GM18520 (cell line): ENCODE measurements at regions not wholly inside any gene's neighbourhood (a gene's known extent, or its start where the extent isn't known, plus 50 kb on each side); places are given as distances from the start of the nearest gene placed in this dataset.

Experiments
- ATAC-seq: cut with Tn5 transposase; IDR thresholded peaks from one replicate; pipeline ENCODE4 v1.9.1; 2021; ENCODE audit not compliant: unreplicated experiment

DNA sequence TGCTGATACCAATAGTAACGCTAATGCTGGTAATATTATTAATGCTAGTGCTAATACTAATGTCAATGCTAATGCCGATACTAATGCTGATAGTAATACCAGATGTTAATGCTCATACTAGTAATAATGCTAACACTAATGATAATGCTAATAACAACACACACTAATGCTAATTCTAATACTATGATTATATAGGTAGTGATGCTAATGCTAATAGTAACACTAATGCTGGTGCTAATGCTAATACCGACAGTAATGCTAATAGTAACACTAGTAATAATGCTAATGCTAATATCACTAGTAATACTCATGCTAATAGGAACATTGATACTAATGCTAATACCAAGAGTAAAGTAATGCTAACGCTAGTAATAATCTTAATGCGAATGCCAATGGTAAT, 406.4 kb upstream of the RNF32 start:
- no peak for ATAC-seq

DNA sequence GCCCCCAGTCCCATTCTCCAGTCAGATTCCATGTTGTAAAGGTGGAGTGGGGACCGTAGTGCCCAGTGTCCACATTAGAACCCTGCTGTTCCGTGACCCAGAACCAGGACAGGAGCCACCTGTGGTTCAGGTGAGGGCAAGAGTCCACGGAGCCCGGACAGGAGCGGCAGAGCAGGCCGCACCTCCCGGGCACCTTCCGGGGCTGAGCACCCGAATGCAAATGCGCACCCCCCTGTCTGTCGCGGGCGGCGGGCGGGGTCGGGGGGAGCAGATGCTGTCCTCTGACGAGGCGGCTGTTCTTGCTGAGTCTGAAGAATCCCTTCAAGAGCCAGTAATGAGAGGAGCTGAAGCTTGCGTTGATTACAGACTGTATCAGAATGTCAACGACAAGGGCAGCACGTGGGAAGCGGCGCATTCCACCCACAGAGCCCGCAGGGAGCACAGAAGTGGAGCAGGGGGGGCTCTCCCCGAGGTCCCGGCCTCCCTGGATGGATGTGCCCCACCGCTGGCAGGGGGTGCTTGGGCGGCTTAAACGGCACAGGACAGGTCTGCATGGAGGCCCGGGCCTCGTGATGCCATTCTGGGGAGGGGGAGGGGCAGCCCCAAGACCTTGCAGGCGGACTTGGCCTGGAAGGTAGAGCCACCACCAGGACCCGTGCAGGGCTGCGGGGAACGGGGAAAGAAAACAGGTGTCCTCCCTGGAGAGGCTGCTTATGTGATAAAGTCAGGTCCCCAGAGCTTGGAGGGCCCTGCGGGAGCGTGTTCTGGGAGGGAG, 407.5 kb upstream of the RNF32 start:
- ATAC-seq, result no peak

DNA sequence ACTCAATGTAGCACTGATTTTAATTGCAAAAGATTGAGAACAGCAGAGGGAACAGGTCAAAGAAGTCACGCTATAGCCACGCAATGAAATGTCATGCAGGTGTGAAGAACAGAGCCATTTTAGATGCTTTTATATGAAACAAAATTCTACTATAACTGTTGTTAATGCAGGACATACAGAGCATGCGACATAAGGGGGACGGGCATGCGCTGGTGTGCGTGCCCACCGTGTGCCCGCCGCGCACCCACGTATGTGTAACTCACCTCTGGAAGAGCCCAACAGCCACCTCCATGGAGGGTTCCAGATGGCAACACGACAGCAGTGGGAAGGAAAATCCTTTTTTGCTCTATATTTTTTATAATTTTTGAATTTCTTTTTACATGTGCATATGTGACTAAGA, 410.0 kb upstream of the RNF32 start:
- no peak for ATAC-seq

GRCh38 chr7:156224833-156225225, 412.6 kb upstream of the SHH start:
- ATAC-seq, result no peak

DNA sequence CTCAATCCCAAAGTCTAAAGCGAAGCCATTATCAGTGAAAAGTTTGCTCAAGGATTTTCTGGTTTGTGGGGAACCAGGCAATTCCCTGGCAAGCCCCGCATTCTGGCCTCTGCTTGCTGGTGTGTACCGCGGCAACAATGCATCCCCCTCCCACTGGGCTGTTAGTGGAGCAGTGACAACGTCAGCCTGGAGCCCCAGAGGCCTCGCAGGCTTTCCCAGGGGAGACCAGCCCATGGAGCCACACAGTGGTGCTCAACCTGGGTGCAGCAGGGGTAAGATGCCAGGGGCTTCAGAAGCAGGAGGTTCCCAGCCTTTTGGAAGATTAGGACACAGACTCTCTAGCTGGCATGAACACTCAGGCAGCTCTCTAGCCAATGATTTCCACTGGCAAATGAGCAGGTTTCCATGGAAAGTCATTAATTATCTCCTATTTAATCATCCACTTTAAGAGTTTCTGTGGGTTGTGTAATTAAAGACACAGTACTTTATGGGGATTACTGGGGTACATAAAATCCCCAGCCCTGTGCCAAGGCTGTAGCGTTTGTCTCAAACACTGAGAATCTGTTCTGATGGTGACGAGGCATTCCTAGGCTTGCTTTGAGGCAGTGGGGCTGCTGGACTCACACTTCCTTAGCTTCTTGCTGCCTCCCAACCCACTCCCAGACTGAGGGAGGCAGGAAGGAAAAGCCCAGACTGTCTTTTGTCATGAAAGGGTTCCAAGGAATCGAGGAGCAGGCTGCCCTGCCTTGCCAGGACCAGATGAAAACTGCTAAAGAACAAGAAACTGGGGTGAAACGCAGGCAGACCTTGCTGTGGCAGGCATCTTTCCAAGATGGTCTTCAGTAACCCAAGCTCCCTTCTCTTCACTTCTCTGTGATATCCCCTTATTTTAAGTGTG, 411.9 kb upstream of the SHH start:
- no peak for ATAC-seq

GRCh38 chr7:156222611-156223010, 410.3 kb upstream of the SHH start:
- no peak for ATAC-seq

- no peak for ATAC-seq
Observed at GRCh38 chr7:156222151-156222550, 409.9 kb upstream of the SHH start.

DNA sequence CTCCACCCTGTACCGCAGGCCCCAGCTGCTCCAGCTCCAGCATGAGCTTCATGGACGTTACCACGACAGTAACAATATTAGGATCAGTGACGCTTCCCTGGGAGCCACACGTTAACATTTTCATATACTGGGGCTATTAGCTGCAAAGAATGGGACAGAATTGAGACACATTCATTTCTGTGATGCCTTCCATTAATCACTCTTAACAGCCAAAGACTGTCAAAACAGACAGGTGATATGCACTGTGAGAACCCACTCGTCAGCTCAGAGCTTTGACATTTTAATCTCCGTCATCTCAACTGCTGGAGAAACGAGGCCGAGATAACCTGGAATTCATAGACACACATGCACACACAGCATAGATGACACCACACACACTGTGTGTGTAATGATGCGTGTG, 408.4 kb upstream of the SHH start:
- ATAC-seq, result no peak

DNA sequence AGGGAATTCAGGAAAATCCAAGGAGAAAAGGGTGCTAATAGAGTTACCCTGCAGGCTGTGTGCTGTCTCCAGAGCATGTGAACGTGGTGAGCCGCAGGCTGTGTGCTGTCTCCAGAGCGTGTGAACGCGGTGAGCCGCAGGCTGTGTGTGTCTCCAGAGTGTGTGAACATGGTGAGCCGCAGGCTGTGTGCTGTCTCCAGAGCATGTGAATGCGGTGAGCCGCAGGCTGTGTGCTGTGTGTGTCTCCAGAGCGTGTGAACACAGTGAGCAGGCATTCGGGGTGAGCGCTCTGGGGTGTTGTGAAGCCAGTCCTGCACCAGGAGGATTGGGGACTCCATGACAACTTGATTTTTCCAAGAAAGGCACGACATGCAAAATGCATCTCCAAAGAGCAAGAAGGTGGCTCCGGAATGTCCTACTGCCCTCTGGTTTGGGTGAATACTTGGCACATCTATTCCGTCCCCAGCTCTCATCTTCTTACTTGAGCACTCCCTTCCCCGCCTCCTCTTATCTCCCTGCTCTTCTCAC, 407.9 kb upstream of the SHH start:
- no peak for ATAC-seq

- ATAC-seq, result no peak
Observed at GRCh38 chr7:156219307-156220077, 407.2 kb upstream of the SHH start.

DNA sequence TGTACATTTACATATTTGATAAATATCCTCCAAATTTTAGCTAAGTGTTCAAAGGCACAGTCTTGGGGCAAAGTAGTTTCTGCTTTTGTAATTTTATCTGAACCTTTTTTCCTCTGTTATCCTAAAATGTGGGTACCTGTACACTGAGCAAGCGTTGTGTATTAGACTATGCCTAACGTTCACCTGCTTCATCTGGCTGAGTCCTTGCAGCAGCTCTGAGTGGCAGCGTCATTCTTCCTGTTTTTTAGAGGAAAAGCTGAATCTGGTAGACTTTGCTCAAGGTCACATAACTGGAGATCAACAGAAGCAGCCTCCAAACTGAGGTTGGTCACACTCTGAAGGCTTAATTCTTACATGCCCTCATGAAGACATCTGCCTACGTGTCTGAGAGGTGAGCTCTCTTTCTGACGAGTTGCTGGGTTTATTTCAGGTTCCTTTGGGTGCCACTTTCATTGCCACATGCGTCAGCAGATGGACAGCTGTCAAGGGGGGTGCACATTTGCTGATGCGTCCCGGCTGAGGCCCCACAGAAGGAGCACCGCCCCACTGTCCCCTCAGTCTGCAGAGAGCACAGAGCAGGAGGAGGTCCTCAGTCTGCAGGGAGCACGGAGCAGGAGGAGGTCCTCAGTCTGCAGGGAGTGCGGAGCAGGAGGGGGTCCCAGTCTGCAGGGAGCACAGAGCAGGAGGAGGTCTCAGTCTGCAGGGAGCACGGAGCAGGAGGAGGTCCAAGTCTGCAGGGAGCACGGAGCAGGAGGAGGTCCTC, 406.5 kb upstream of the SHH start:
- ATAC-seq, result no peak

- ATAC-seq, result no peak
Observed at GRCh38 chr7:156217803-156218202, 405.5 kb upstream of the SHH start.

GRCh38 chr7:156209087-156209486, 396.8 kb upstream of the SHH start:
- ATAC-seq, result no peak

- no peak for ATAC-seq
Observed at GRCh38 chr7:156207306-156207705, 395.0 kb upstream of the SHH start.

DNA sequence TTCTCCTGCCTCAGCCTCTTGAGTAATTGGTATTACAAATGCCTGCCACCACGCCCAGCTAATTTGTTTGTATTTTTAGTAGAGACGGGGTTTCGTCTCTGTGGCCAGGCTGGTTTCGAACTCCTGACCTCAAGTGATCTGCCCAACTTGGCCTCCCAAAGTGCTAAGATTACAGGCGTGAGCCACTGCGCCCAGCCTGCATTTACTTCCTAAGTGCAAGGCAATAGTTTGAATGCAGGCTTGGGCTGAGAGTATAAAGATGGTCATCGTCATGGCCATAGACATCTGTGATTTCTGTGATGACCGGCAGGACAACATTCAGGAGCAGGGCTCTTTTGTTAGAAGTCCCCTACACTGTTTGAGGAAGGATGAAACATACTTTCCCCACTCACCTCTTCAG, 393.9 kb upstream of the SHH start:
- no peak for ATAC-seq

DNA sequence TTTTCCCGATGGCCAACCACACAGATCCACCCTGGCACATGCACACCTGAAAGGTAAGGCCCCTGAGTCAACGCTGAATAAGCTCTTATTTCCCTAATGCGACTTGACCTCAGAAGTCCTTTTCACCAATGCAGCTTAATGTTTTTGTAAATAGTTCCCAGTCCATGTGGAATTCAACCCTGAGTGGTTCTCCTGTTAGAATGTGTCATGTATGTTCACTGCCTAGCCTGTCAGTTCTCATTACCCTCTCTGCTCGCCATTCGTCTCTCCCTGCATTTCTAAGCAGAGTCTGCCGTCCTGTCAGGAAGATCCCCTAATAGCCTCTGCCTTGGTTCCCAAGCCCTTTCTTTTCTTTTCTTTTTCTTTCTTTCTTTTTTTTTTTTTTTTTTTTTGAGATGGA, 392.6 kb upstream of the SHH start:
- ATAC-seq, result no peak

- ATAC-seq, result no peak
Observed at GRCh38 chr7:156203923-156204322, 391.7 kb upstream of the SHH start.

DNA sequence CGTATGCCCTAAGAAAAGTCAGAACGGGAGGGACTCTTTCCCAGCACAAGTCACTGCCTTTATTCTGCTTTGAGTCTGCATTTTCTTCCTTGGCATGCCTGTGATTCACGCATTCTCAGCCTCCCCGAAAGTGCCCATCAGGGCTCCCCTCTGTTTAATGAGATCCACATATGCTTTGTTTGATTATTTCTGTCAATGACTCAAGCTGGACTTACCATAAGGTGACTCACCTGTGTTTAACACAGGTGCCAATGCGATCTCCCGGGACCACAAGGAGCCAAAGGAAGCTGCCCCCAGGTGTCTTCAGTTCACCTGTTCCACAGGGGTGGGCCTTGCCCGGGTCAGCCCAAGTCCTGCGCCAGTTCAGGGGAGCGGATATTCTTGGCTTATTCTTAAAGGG, 386.0 kb upstream of the SHH start:
- ATAC-seq, result no peak

DNA sequence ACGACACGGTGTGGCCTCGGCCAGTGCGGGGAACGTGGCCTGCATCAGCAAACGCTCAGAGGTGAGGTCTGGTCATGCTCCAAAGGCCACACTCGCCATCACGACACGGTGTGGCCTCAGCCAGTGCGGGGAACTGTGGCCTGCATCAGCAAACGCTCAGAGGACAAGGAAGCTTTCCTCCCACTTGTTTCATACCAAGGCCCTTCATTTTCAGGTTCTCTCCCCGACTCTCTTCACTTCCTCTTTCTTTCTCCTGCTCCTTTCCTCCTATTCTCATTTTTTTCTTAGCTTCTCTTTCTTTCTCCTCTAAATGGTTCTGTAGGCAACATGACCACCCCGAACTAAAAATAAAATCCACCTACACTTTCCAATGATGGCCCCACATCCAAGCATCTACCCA, 384.4 kb upstream of the SHH start:
- no peak for ATAC-seq

DNA sequence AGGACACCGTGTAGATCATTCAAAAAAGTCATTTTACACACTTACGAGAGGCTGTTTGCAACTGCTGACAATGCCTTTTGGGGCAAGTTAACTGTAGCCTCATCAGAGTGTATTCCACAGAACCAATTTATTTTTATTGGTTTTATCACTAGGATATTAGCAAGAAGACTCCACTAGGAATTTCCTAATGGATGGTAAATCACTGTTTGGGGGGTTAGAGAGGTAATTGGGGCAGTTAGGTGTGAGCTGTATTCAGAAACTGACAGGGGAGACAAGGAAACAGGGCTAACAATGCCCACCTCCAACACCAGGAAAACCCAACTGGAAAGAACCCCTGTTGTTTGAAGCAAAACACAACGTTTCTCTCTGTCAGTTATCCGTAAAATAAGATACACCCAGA, 383.0 kb upstream of the SHH start:
- no peak for ATAC-seq

DNA sequence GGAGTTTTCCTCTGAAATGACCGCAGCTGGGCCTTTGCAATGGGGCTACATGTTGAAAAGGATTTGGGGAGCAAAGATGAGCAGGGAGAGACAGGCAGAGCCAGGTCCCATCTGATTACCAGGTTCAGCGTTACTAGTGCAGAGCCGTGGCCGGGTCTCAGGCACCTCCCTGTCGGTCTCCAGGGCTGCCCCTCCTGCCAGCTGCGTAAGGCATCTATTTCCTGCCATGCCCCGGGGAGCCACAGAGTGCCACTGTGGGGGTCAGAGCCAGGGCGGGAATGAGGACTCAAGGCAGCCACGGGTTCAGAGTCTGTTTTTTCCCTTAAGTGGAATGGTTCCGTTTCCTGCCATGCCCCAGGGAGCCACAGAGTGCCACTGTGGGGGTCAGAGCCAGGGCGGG, 382.6 kb upstream of the SHH start:
- no peak for ATAC-seq
